ENCODE measurements at regions not wholly inside any gene's neighbourhood (a gene's known extent, or its start where the extent isn't known, plus 50 kb on each side); places are given as distances from the start of the nearest gene placed in this dataset.

DNA sequence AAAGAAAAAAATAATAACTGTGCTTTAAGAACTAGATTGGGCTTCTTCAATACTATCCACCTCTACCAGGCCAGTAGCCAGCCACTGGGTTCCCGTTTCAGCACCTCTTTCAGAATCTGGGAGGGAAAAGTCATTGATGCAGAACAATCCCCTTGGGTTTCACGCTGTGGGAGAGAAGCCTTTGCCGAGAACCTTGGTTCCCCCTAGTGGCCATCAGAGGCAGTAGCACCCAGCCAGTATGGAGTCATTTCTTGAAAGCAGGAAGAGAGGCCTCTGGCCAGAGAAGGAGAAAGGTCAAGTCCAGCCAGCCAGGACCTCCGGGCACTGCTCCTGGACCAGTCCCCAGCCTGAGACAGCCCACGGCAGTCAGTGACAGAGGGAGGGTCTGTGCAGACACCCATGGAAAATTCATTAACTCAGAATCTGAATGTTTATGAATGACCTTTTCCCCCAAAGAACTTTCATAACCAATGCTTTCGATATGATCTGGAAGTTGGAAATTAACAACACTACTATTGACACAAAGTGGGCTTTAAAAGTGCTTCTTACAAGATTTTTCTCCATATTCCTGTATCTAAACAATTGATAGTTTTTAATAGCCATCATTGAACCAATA lies 51.2 kb upstream of the CDH5 start:
- H3K36me3 ChIP-seq (ENCODE audit: control insufficient read depth, insufficient read depth, low read length) = no peaks in the 10 kb centered on the region
- no peak overlapping the region for H3K27ac ChIP-seq (ENCODE audit: low read length)
- no peaks in the 10 kb centered on the region for H3K9me3 ChIP-seq (ENCODE audit: control insufficient read depth, insufficient read depth, low read length)
- no peaks in the 10 kb centered on the region for H3K4me1 ChIP-seq (ENCODE audit: control insufficient read depth, insufficient read depth, low read length)
- H3K27me3 ChIP-seq (ENCODE audit: control insufficient read depth, insufficient read depth, low read length) = no peaks in the 10 kb centered on the region
- no CpG with 5 or more reads among the region's 6 CpGs for WGBS (ENCODE audit: insufficient coverage, insufficient read length)
- H3K4me3 ChIP-seq (ENCODE audit: low read length) = no peak overlapping the region
- peak; percentile 66 for DNase-seq (ENCODE audit: low read depth, low spot score)

DNA sequence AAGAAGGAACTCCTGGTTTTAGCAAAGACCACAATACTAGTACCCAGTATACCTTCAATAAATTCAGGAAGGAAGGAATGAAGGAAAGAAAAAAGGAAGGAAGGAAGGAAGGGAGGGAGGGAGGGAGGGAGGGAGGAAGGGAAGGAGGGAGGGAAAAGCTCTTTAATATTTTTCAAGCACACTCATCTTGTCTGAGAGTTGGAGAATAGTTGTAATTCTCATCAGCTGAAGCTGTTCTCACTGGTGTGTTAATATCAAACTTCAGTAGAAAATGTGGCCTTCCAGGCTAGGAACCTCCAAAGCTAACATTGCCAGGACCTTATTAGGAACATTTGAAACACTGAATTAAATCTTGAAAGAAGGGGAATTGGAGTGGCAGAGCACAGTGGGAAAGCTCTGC lies 55.2 kb upstream of the CDH5 start:
- H3K27ac ChIP-seq (ENCODE audit: low read length) = no peak overlapping the region
- H3K27me3 ChIP-seq (ENCODE audit: control insufficient read depth, insufficient read depth, low read length) = no peaks in the 10 kb centered on the region
- no peaks in the 10 kb centered on the region for H3K4me1 ChIP-seq (ENCODE audit: control insufficient read depth, insufficient read depth, low read length)
- H3K36me3 ChIP-seq (ENCODE audit: control insufficient read depth, insufficient read depth, low read length) = no peaks in the 10 kb centered on the region
- no peaks in the 10 kb centered on the region for H3K9me3 ChIP-seq (ENCODE audit: control insufficient read depth, insufficient read depth, low read length)
- no peak for DNase-seq (ENCODE audit: low read depth, low spot score)
- H3K4me3 ChIP-seq (ENCODE audit: low read length) = no peak overlapping the region

DNA sequence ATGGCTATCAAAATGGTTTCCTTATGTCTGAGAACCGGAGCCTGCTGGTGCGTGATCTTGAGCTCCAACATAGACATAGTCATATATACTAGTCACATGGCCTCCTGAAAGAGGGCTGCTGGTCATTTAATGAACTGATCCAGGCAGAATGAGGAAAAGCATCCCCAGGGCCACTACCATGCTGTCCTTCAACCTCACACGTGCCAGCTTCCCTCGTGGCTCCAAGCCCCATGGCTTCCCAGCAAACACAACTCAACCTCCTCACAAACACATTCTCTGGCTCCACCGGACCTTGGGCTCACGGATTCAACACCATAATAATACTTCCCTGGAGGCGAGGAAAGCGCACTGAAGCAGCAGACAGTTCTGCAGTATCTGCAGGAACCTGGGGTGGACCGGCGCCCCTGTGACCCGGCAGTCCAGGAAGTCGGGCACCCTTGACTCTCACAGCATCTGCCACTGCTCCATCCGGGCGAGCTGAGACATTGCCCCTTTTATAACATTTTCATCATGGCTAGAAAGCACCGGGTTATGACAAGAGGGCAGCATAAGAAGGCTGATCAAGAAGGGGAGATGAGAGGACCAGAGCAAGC lies 57.2 kb upstream of the CDH5 start:
- WGBS (ENCODE audit: insufficient coverage, insufficient read length) = no CpG with 5 or more reads among the region's 15 CpGs
- Histone ChIP-seq H3K27me3 (ENCODE audit: control insufficient read depth, insufficient read depth, low read length) (no peaks in the 10 kb centered on the region), H3K9me3 (ENCODE audit: control insufficient read depth, insufficient read depth, low read length) (no peaks in the 10 kb centered on the region), H3K4me3 (ENCODE audit: low read length) (no peak overlapping the region), H3K4me1 (ENCODE audit: control insufficient read depth, insufficient read depth, low read length) (no peaks in the 10 kb centered on the region), H3K27ac (ENCODE audit: low read length) (no peak overlapping the region), H3K36me3 (ENCODE audit: control insufficient read depth, insufficient read depth, low read length) (no peaks in the 10 kb centered on the region)
- no peak for DNase-seq (ENCODE audit: low read depth, low spot score)

DNA sequence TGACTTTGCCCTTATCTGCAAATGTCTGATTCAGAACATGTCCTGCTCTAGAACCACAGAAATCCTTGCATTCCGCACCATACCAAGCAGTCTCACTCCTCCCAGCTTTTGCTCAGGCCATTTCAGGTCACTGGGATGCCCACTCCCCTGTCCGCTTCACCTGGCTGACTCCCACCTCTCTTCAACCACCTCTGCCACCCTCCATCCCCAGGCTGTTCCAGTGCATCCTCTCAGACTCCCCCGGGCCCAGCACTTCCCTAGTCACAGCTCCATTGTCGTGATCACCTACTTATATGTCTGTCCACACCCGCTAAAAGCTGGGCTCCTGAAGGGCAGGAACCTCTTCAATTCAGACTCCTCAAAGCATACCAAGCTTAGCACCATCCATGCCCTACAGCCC lies 58.4 kb upstream of the CDH5 start:
- H3K27ac ChIP-seq (ENCODE audit: low read length) = no peak overlapping the region
- no peaks in the 10 kb centered on the region for H3K4me1 ChIP-seq (ENCODE audit: control insufficient read depth, insufficient read depth, low read length)
- DNase-seq (ENCODE audit: low read depth, low spot score) = no peak
- no peaks in the 10 kb centered on the region for H3K9me3 ChIP-seq (ENCODE audit: control insufficient read depth, insufficient read depth, low read length)
- H3K27me3 ChIP-seq (ENCODE audit: control insufficient read depth, insufficient read depth, low read length) = no peaks in the 10 kb centered on the region
- no CpG with 5 or more reads among the region's 5 CpGs for WGBS (ENCODE audit: insufficient coverage, insufficient read length)
- no peaks in the 10 kb centered on the region for H3K36me3 ChIP-seq (ENCODE audit: control insufficient read depth, insufficient read depth, low read length)
- H3K4me3 ChIP-seq (ENCODE audit: low read length) = no peak overlapping the region

GRCh38 chr16:66306366-66307150 lies 59.9 kb upstream of the CDH5 start:
- H3K9me3 ChIP-seq (ENCODE audit: control insufficient read depth, insufficient read depth, low read length) = no peaks in the 10 kb centered on the region
- H3K36me3 ChIP-seq (ENCODE audit: control insufficient read depth, insufficient read depth, low read length) = no peaks in the 10 kb centered on the region
- no CpG with 5 or more reads among the region's 9 CpGs for WGBS (ENCODE audit: insufficient coverage, insufficient read length)
- no peaks in the 10 kb centered on the region for H3K27me3 ChIP-seq (ENCODE audit: control insufficient read depth, insufficient read depth, low read length)
- DNase-seq (ENCODE audit: low read depth, low spot score) = no peak
- no peak overlapping the region for H3K27ac ChIP-seq (ENCODE audit: low read length)
- no peak overlapping the region for H3K4me3 ChIP-seq (ENCODE audit: low read length)
- no peaks in the 10 kb centered on the region for H3K4me1 ChIP-seq (ENCODE audit: control insufficient read depth, insufficient read depth, low read length)

DNA sequence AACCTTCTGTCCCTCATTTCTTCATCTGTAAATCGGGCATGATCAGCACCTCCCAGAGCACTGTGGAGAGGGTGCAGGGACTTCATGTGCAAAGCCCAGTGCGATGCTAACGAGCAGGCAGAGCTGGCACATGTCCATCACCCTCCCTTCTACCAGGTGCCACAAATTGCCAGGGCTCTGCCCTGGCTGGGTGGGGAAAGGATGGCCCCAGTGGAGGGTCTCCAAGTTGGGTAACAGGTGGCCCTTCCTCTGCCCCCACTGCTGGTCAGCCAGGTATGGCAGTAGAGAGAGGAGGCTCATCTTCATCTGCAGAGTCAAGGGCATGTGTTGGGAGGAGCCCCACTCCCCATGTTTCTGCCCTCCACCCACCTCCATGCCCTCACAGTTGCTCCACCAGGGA lies 61.5 kb upstream of the CDH5 start:
- H3K4me3 ChIP-seq (ENCODE audit: low read length) = no peak overlapping the region
- H3K27me3 ChIP-seq (ENCODE audit: control insufficient read depth, insufficient read depth, low read length) = no peaks in the 10 kb centered on the region
- DNase-seq (ENCODE audit: low read depth, low spot score) = no peak
- H3K36me3 ChIP-seq (ENCODE audit: control insufficient read depth, insufficient read depth, low read length) = no peaks in the 10 kb centered on the region
- no peaks in the 10 kb centered on the region for H3K4me1 ChIP-seq (ENCODE audit: control insufficient read depth, insufficient read depth, low read length)
- H3K27ac ChIP-seq (ENCODE audit: low read length) = no peak overlapping the region
- no peaks in the 10 kb centered on the region for H3K9me3 ChIP-seq (ENCODE audit: control insufficient read depth, insufficient read depth, low read length)
- WGBS (ENCODE audit: insufficient coverage, insufficient read length) = no CpG with 5 or more reads among the region's 3 CpGs

DNA sequence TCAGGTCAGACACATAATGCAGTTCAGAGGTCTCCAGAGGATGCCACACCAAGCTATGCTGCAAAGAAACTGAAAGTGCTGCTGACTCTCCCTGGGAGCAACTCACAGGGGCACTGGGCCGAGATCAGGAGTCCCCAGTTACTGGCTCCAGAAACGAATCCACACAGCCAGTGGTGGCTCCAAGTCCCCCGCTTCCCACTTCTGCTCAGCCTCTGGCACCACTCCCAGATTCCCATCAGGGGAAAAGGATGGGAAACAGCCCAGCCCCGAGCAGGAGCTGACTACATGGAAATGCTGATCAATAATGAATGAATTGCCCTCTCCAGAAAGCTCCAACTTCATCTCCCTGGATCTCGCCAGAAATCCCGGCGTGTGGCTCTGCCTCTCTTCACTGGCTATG lies 62.3 kb upstream of the CDH5 start:
- Histone ChIP-seq H3K27ac (ENCODE audit: low read length) (no peak overlapping the region), H3K36me3 (ENCODE audit: control insufficient read depth, insufficient read depth, low read length) (no peaks in the 10 kb centered on the region), H3K27me3 (ENCODE audit: control insufficient read depth, insufficient read depth, low read length) (no peaks in the 10 kb centered on the region), H3K9me3 (ENCODE audit: control insufficient read depth, insufficient read depth, low read length) (no peaks in the 10 kb centered on the region), H3K4me3 (ENCODE audit: low read length) (no peak overlapping the region), H3K4me1 (ENCODE audit: control insufficient read depth, insufficient read depth, low read length) (no peaks in the 10 kb centered on the region)
- no peak for DNase-seq (ENCODE audit: low read depth, low spot score)
- no CpG with 5 or more reads among the region's 7 CpGs for WGBS (ENCODE audit: insufficient coverage, insufficient read length)

GRCh38 chr16:66300501-66300900 lies 66.0 kb upstream of the CDH5 start:
- no peaks in the 10 kb centered on the region for H3K36me3 ChIP-seq (ENCODE audit: control insufficient read depth, insufficient read depth, low read length)
- no peak overlapping the region for H3K4me3 ChIP-seq (ENCODE audit: low read length)
- no CpG with 5 or more reads among the region's 1 CpG for WGBS (ENCODE audit: insufficient coverage, insufficient read length)
- H3K27me3 ChIP-seq (ENCODE audit: control insufficient read depth, insufficient read depth, low read length) = no peaks in the 10 kb centered on the region
- H3K27ac ChIP-seq (ENCODE audit: low read length) = no peak overlapping the region
- no peaks in the 10 kb centered on the region for H3K9me3 ChIP-seq (ENCODE audit: control insufficient read depth, insufficient read depth, low read length)
- no peak for DNase-seq (ENCODE audit: low read depth, low spot score)
- H3K4me1 ChIP-seq (ENCODE audit: control insufficient read depth, insufficient read depth, low read length) = no peaks in the 10 kb centered on the region

GRCh38 chr16:66300037-66300436 lies 66.5 kb upstream of the CDH5 start:
- no peaks in the 10 kb centered on the region for H3K9me3 ChIP-seq (ENCODE audit: control insufficient read depth, insufficient read depth, low read length)
- WGBS (ENCODE audit: insufficient coverage, insufficient read length) = no CpG with 5 or more reads among the region's 3 CpGs
- H3K27ac ChIP-seq (ENCODE audit: low read length) = no peak overlapping the region
- H3K4me3 ChIP-seq (ENCODE audit: low read length) = no peak overlapping the region
- no peak for DNase-seq (ENCODE audit: low read depth, low spot score)
- H3K4me1 ChIP-seq (ENCODE audit: control insufficient read depth, insufficient read depth, low read length) = no peaks in the 10 kb centered on the region
- no peaks in the 10 kb centered on the region for H3K27me3 ChIP-seq (ENCODE audit: control insufficient read depth, insufficient read depth, low read length)
- no peaks in the 10 kb centered on the region for H3K36me3 ChIP-seq (ENCODE audit: control insufficient read depth, insufficient read depth, low read length)

DNA sequence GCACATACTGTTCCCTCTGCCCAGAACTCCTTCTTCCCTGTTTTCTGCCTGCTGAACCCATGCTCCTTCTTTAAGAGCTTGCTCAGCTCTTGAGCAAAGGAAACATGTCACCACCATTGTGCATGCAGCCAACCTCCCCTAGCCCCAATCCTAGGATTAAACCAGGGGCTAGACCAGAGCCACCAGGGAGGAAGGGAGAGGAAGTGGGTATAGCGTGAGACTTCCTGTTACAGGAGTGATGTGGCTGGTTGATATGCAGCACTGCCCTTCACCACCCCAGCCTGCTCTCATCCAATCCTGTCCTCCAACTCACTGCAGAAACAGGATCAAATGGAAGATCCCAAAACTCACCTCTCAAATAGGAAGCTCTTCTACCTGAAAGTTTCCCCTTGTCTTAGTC lies 67.1 kb upstream of the CDH5 start:
- no peak overlapping the region for H3K4me3 ChIP-seq (ENCODE audit: low read length)
- no peak for DNase-seq (ENCODE audit: low read depth, low spot score)
- H3K4me1 ChIP-seq (ENCODE audit: control insufficient read depth, insufficient read depth, low read length) = no peaks in the 10 kb centered on the region
- no peak overlapping the region for H3K27ac ChIP-seq (ENCODE audit: low read length)
- H3K9me3 ChIP-seq (ENCODE audit: control insufficient read depth, insufficient read depth, low read length) = no peaks in the 10 kb centered on the region
- WGBS (ENCODE audit: insufficient coverage, insufficient read length) = no CpG with 5 or more reads among the region's 1 CpG
- H3K27me3 ChIP-seq (ENCODE audit: control insufficient read depth, insufficient read depth, low read length) = no peaks in the 10 kb centered on the region
- no peaks in the 10 kb centered on the region for H3K36me3 ChIP-seq (ENCODE audit: control insufficient read depth, insufficient read depth, low read length)
